KMS-11 (cell line): ENCODE measurements at regions not wholly inside any gene's neighbourhood (a gene's known extent, or its start where the extent isn't known, plus 50 kb on each side); places are given as distances from the start of the nearest gene placed in this dataset.

Experiments
- H2AFZ ChIP-seq: fragments of 200-600 bp; sonication (generic); 2 replicates; pipeline ENCODE4 v1.6.1; 2016; ENCODE audit warnings: antibody characterized with exemption, mixed run types, low read depth
- H3K27ac ChIP-seq: fragments of 200-600 bp; sonication (generic); 2 replicates; pipeline ENCODE4 v1.6.1; 2016; ENCODE audit warnings: mild to moderate bottlenecking, mixed run types
- H3K27me3 ChIP-seq: fragments of 200-600 bp; sonication (generic); 2 replicates; pipeline ENCODE4 v1.6.1; 2017; ENCODE audit warnings: mild to moderate bottlenecking, low read depth, mixed run types, moderate library complexity; ENCODE audit not compliant: insufficient read depth
- H3K36me3 ChIP-seq: fragments of 200-600 bp; sonication (generic); 2 replicates; pipeline ENCODE4 v1.6.1; 2017; ENCODE audit warnings: mild to moderate bottlenecking, mixed run types; ENCODE audit not compliant: insufficient read depth
- H3K4me1 ChIP-seq: fragments of 200-600 bp; sonication (generic); 2 replicates; pipeline ENCODE4 v1.6.1; 2016; ENCODE audit warnings: mild to moderate bottlenecking, low read depth, mixed run types; ENCODE audit not compliant: poor library complexity, severe bottlenecking
- H3K4me2 ChIP-seq: fragments of 200-600 bp; sonication (generic); 2 replicates; pipeline ENCODE4 v1.7.0; 2016; ENCODE audit warnings: mild to moderate bottlenecking, mixed run types
- H3K4me3 ChIP-seq: fragments of 200-600 bp; sonication (generic); IDR thresholded peaks from 2 replicates; pipeline ENCODE4 v1.6.1; 2017; ENCODE audit warnings: low read depth, low read length, mixed read lengths; ENCODE audit not compliant: insufficient read depth
- H3K79me2 ChIP-seq: fragments of 200-600 bp; sonication (generic); 2 replicates; pipeline ENCODE4 v1.6.1; 2016; ENCODE audit warnings: low read depth, mixed run types; ENCODE audit not compliant: insufficient read depth
- H3K9ac ChIP-seq: fragments of 200-600 bp; sonication (generic); 2 replicates; pipeline ENCODE4 v1.6.1; 2016; ENCODE audit warnings: mild to moderate bottlenecking, mixed run types
- H4K20me1 ChIP-seq: fragments of 200-600 bp; sonication (generic); 2 replicates; pipeline ENCODE4 v1.6.1; 2016; ENCODE audit warnings: mild to moderate bottlenecking, mixed run types; ENCODE audit not compliant: insufficient read depth
- TF ChIP-seq, protein P1 (sequence below): fragments of 200-600 bp; sonication (generic); conservative IDR thresholded peaks from 2 replicates; pipeline ENCODE4 v1.6.1; 2017; ENCODE audit warnings: low read depth, mild to moderate bottlenecking, antibody characterized with exemption, low read length, moderate library complexity, mixed read lengths

DNA sequence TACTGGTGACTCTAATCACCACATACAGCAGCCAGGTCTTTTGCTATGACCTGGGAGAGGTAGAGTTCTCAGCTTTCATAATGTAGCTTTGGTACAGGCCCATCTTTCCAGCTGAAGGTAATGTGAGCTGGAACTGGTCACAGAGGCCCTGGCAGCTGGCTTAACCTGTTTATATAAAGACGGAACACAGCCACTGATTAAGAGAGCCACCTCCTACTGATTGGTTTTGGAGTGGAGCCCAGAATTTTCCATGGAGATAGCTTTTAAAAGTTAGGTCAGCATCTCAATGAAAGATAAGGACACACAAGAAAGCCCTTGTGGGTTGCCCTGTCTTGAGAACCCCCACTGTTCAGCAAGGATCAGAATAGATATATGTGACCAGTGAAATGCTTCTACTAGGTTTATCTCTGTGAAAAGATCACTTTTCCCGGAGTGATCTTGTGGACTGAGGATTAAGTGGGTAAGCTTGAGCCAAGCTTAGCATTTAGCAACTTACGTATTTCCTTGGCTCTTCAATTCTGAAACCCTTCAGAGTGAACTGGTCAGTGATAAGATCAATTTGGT is 213.7 kb upstream of the CITED2 start:
- no peaks in the 10 kb centered on the region for H3K27me3 ChIP-seq
- H3K9ac ChIP-seq, result no peak overlapping the region
- no peak overlapping the region for H3K4me3 ChIP-seq
- no peaks in the 10 kb centered on the region for H3K79me2 ChIP-seq
- no peak overlapping the region for H2AFZ ChIP-seq
- H4K20me1 ChIP-seq, result no peaks in the 10 kb centered on the region
- peaks cover 24% of the 10 kb centered on the region for H3K4me1 ChIP-seq
- H3K4me2 ChIP-seq, result no peak overlapping the region
- TF ChIP-seq, protein P1, sequence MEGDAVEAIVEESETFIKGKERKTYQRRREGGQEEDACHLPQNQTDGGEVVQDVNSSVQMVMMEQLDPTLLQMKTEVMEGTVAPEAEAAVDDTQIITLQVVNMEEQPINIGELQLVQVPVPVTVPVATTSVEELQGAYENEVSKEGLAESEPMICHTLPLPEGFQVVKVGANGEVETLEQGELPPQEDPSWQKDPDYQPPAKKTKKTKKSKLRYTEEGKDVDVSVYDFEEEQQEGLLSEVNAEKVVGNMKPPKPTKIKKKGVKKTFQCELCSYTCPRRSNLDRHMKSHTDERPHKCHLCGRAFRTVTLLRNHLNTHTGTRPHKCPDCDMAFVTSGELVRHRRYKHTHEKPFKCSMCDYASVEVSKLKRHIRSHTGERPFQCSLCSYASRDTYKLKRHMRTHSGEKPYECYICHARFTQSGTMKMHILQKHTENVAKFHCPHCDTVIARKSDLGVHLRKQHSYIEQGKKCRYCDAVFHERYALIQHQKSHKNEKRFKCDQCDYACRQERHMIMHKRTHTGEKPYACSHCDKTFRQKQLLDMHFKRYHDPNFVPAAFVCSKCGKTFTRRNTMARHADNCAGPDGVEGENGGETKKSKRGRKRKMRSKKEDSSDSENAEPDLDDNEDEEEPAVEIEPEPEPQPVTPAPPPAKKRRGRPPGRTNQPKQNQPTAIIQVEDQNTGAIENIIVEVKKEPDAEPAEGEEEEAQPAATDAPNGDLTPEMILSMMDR, result no peak
- H3K36me3 ChIP-seq, result no peaks in the 10 kb centered on the region
- no peak overlapping the region for H3K27ac ChIP-seq

DNA sequence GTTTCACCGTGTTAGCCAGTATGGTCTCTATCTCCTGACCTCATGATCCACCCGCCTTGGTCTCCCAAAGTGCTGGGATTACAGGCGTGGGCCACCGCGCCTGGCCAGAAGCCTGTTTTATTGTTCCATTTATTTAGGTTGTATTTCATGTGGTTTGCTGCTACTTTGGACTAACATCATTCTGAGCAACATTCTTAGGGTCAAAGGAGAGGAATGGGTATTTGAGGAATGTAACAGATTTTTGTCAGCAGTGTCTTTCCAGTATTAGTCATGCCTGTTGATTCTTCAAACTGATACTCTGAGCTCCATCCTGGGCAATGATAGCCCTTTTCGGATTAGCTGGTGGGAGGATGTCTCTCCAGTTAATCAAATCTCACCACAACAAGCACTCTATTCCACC is 213.0 kb upstream of the CITED2 start:
- no peaks in the 10 kb centered on the region for H4K20me1 ChIP-seq
- no peaks in the 10 kb centered on the region for H3K79me2 ChIP-seq
- no peak overlapping the region for H2AFZ ChIP-seq
- TF ChIP-seq, protein P1, result no peak
- no peak overlapping the region for H3K4me2 ChIP-seq
- H3K27ac ChIP-seq, result no peak overlapping the region
- H3K9ac ChIP-seq, result no peak overlapping the region
- no peaks in the 10 kb centered on the region for H3K36me3 ChIP-seq
- H3K4me3 ChIP-seq, result no peak overlapping the region
- no peaks in the 10 kb centered on the region for H3K27me3 ChIP-seq
- H3K4me1 ChIP-seq, result peaks cover 31% of the 10 kb centered on the region

DNA sequence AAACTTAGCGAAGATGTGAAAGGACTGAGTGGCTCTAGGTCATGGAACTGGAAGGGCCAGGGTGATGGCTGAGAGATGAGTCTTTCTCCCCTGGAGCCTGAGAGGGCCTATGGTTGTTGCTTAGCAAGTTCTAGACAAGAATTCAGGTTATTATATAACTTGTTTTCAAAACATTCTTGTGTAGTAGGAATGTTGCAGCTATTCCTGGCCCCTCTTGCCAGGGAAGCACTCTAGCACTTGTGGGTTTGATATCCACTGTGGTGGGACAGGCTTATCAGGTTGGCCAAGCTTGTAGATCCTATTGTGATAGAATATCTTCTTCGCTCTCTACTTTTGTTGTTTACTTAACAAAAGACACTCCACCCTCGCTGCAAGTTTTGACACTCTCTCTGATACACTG is 211.8 kb upstream of the CITED2 start:
- Histone ChIP-seq H3K79me2 (no peaks in the 10 kb centered on the region), H3K9ac (no peak overlapping the region), H3K4me1 (peaks cover 36% of the 10 kb centered on the region), H3K27ac (no peak overlapping the region), H4K20me1 (no peaks in the 10 kb centered on the region), H3K4me2 (no peak overlapping the region), H2AFZ (no peak overlapping the region), H3K4me3 (no peak overlapping the region), H3K27me3 (no peaks in the 10 kb centered on the region), H3K36me3 (no peaks in the 10 kb centered on the region)
- TF ChIP-seq, protein P1, result no peak

DNA sequence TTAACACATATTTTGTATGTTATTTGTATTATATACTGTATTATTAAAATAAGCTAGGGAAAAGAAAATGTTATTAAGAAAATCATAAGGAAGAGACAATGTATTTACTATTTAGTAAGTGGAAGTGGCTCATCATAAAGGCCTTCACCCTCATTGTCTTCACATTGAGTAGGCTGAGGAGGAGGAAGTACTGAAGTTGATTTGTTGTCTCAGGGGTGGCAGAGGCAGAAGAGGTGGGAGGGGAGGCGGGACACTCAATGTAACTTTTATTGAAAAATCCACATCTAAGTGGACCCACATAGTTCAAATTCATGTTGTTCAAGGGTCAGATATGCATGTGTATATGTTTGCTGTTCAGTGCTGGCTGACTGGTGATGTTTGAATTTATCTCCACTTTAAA is 210.2 kb upstream of the CITED2 start:
- H3K9ac ChIP-seq, result no peak overlapping the region
- TF ChIP-seq, protein P1, result no peak
- H3K27me3 ChIP-seq, result no peaks in the 10 kb centered on the region
- no peak overlapping the region for H3K4me3 ChIP-seq
- H3K79me2 ChIP-seq, result no peaks in the 10 kb centered on the region
- no peak overlapping the region for H3K27ac ChIP-seq
- no peaks in the 10 kb centered on the region for H3K36me3 ChIP-seq
- no peaks in the 10 kb centered on the region for H4K20me1 ChIP-seq
- H3K4me1 ChIP-seq, result peaks cover 35% of the 10 kb centered on the region
- H2AFZ ChIP-seq, result no peak overlapping the region
- no peak overlapping the region for H3K4me2 ChIP-seq

DNA sequence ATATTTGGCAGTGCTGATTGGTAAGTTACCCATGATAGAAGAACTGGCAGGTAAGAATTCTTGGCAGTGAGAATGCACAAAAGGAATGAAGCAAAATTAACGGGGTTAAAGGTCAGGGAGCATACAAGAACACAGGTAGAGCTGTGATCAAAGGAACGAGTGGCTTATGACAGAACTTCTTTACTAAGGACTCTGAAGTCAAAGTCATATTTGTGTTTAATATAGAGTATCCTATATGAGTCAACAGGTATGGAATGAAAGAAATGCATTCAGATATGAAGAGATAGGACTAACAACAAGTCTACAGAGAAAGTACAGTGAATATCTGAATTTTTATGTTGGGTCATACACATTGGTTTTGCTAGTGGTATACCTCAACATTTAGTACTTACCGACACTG is 209.0 kb upstream of the CITED2 start:
- no peaks in the 10 kb centered on the region for H3K36me3 ChIP-seq
- TF ChIP-seq, protein P1, result no peak
- H3K27ac ChIP-seq, result no peak overlapping the region
- H3K4me3 ChIP-seq, result no peak overlapping the region
- no peaks in the 10 kb centered on the region for H4K20me1 ChIP-seq
- no peak overlapping the region for H3K4me2 ChIP-seq
- peaks cover 41% of the 10 kb centered on the region for H3K4me1 ChIP-seq
- no peak overlapping the region for H3K9ac ChIP-seq
- no peaks in the 10 kb centered on the region for H3K79me2 ChIP-seq
- H3K27me3 ChIP-seq, result no peaks in the 10 kb centered on the region
- no peak overlapping the region for H2AFZ ChIP-seq
